ENCODE measurements at regions not wholly inside any gene's neighbourhood (a gene's known extent, or its start where the extent isn't known, plus 50 kb on each side); places are given as distances from the start of the nearest gene placed in this dataset.

- TF ChIP-seq CTCF (optimal IDR thresholded peaks at IDR 0.05 in 1 of 3, IDR thresholded peaks at IDR 0.05 in 1 of 3, conservative IDR thresholded peaks at IDR 0.05 in 1 of 3; ENCODE audit: extremely low read depth in 1 of 3, insufficient read depth in 2 of 3, low read length in 3 of 3) (no peak), EZH2 (IDR thresholded peaks at IDR 0.05; ENCODE audit: low read length) (no peak)
Observed at GRCh38 chr6:142693441-142693840, 251.5 kb downstream of the HIVEP2 start.
